K562 (cell line): ENCODE measurements at regions not wholly inside any gene's neighbourhood (a gene's known extent, or its start where the extent isn't known, plus 50 kb on each side); places are given as distances from the start of the nearest gene placed in this dataset.

Experiments used
- ATAC-seq: fragments of 200-7000 bp; cut with Tn5 transposase; 3 replicates; pipeline ENCODE4 v1.9.1; 2020; ENCODE audit warnings: moderate library complexity
- BruUV-seq: library from RNA; stranded (reverse); fragments of 400-500 nt; replicated peaks from 2 replicates; lab custom pipeline; 2021; lab: Mats Ljungman, UMichigan
- CTCF ChIA-PET: fragments of 300-600 bp; formaldehyde crosslinking; extraction: SDS; loops from one replicate; lab custom pipeline; 2021; ENCODE audit warnings: low intra/inter-chr PET ratio; lab: Yijun Ruan, JAX
- POLR2A ChIA-PET: fragments of 300-600, 350-650 bp; sonication (Branson Sonifier 250); formaldehyde crosslinking; extraction: SDS; loops from one replicate; lab custom pipeline; 2021; ENCODE audit warnings: antibody characterized with exemption, inconsistent platforms; lab: Yijun Ruan, JAX
- DNase-seq, 4 experiments: peaks; one replicate each; pipeline versions ENCODE4 v3.0.0 to v3.0.0-alpha.2; 2011 to 2018; ENCODE audit warnings: low spot score in 3 of 4, mixed read lengths in 3 of 4; ENCODE audit errors: extremely low read depth in 1 of 4
- FAIRE-seq: peaks from 2 replicates; lab custom pipeline; 2011; peaks lifted over from hg19 to GRCh38; lab: Jason Lieb, UNC
- H2AFZ ChIP-seq: 2 replicates; pipeline ENCODE4 v1.6.0; 2011; ENCODE audit warnings: low read depth, low read length, control low read depth, inconsistent platforms
- H3K27ac ChIP-seq: fragments of 200-600 bp; 3 replicates; pipeline ENCODE4 v1.8.0; 2011; ENCODE audit warnings: low read depth, mild to moderate bottlenecking, control low read depth, inconsistent platforms, low read length, moderate library complexity, mixed read lengths; ENCODE audit errors: extremely low read depth
- H3K27me3 ChIP-seq, 2 experiments: fragments of 300-600 bp in 1 of 2; 2 replicates in 1 of 2; 3 replicates in 1 of 2; pipeline versions ENCODE4 v1.6.0 to v1.8.0; 2011; ENCODE audit warnings: inconsistent platforms in 2 of 2, low read length in 2 of 2, mild to moderate bottlenecking in 1 of 2, mixed read lengths in 1 of 2, moderate library complexity in 1 of 2; ENCODE audit not compliant: control insufficient read depth in 2 of 2, insufficient read depth in 2 of 2
- H3K36me3 ChIP-seq: fragments of 300-600 bp; 3 replicates; pipeline ENCODE4 v1.8.0; 2011; ENCODE audit warnings: mild to moderate bottlenecking, low read length, inconsistent platforms; ENCODE audit not compliant: control insufficient read depth, insufficient read depth
- H3K4me1 ChIP-seq, 2 experiments: fragments of 200-600 bp in 1 of 2; replicated peaks in 1 of 2; 2 replicates in 1 of 2; 3 replicates in 1 of 2; pipeline versions ENCODE4 v1.5.1 to v1.8.0; 2011; ENCODE audit warnings: inconsistent platforms in 2 of 2, low read length in 2 of 2, mild to moderate bottlenecking in 1 of 2, mixed read lengths in 1 of 2, moderate library complexity in 1 of 2; ENCODE audit not compliant: control insufficient read depth in 2 of 2, insufficient read depth in 2 of 2
- H3K4me2 ChIP-seq: 2 replicates; pipeline ENCODE4 v1.6.1; 2011; ENCODE audit warnings: low read length, control low read depth, inconsistent platforms, mixed read lengths; ENCODE audit not compliant: insufficient read depth
- H3K4me3 ChIP-seq: fragments of 200-600 bp; sonication (generic), shearing (Covaris generic); 2 replicates; pipeline ENCODE4 v1.5.1; 2016; ENCODE audit warnings: control low read depth, inconsistent platforms
- H3K79me2 ChIP-seq: fragments of 200-600 bp; 3 replicates; pipeline ENCODE4 v1.8.0; 2011; ENCODE audit warnings: low read length, inconsistent platforms; ENCODE audit not compliant: control insufficient read depth, insufficient read depth
- H3K9ac ChIP-seq, 2 experiments: 2 replicates each; pipeline versions ENCODE4 v1.6.0 to v1.6.1; 2011; ENCODE audit warnings: low read depth in 2 of 2, low read length in 2 of 2, control low read depth in 1 of 2, inconsistent platforms in 1 of 2, mild to moderate bottlenecking in 1 of 2, mixed read lengths in 1 of 2; ENCODE audit not compliant: insufficient read depth in 1 of 2
- H3K9me1 ChIP-seq: one replicate; pipeline ENCODE4 v1.6.0; 2011; ENCODE audit warnings: inconsistent platforms, mild to moderate bottlenecking, low read length, moderate library complexity; ENCODE audit not compliant: control insufficient read depth, insufficient read depth
- H3K9me3 ChIP-seq: replicated peaks from 2 replicates; pipeline ENCODE4 v1.5.1; 2011; ENCODE audit warnings: low read depth, low read length, inconsistent platforms; ENCODE audit not compliant: control insufficient read depth, insufficient read depth
- H4K20me1 ChIP-seq: replicated peaks from 2 replicates; pipeline ENCODE4 v1.6.1; 2011; ENCODE audit warnings: low read length, inconsistent platforms, mixed read lengths; ENCODE audit not compliant: control insufficient read depth, insufficient read depth
- ARID3A ChIP-seq: IDR thresholded peaks from 2 replicates; pipeline ENCODE4 v1.6.1; 2012; ENCODE audit warnings: low read depth, low read length, improper control_type of control experiment, borderline replicate concordance
- DACH1 ChIP-seq: fragments of 450-650 bp; IDR thresholded peaks from 2 replicates; pipeline ENCODE4 v1.6.1; 2018; ENCODE audit not compliant: partially characterized antibody
- KAT2B ChIP-seq: IDR thresholded peaks from one replicate; pipeline ENCODE4 v1.6.1; 2012; ENCODE audit warnings: low read depth, mild to moderate bottlenecking, control low read depth, inconsistent platforms, low read length, moderate library complexity
- KDM2B ChIP-seq: fragments of 250-450 bp; sonication (Bioruptor Pico); IDR thresholded peaks from 2 replicates; pipeline ENCODE4 v1.8.0; 2021; ENCODE audit warnings: mild to moderate bottlenecking, moderate library complexity
- L3MBTL2 ChIP-seq: fragments of 450-650 bp; IDR thresholded peaks from 2 replicates; pipeline ENCODE4 v1.6.1; 2016; ENCODE audit warnings: mild to moderate bottlenecking, moderate library complexity
- NFATC3 ChIP-seq: fragments of 450-650 bp; IDR thresholded peaks from 2 replicates; pipeline ENCODE4 v1.6.1; 2017; ENCODE audit warnings: mild to moderate bottlenecking
- PHB2 ChIP-seq: fragments of 450-650 bp; IDR thresholded peaks from 2 replicates; pipeline ENCODE4 v1.6.1; 2017; ENCODE audit warnings: low read depth
- PPARD ChIP-seq: fragments of 250-450 bp; sonication (Bioruptor Pico); IDR thresholded peaks from 2 replicates; pipeline ENCODE4 v1.8.0; 2022; ENCODE audit warnings: inconsistent platforms, mild to moderate bottlenecking, moderate library complexity
- SMARCB1 ChIP-seq: IDR thresholded peaks from 2 replicates; pipeline ENCODE4 v1.6.1; 2011; ENCODE audit warnings: improper control_type of control experiment, low read depth; ENCODE audit not compliant: insufficient read length
- SOX6 ChIP-seq: fragments of 450-650 bp; IDR thresholded peaks from 2 replicates; pipeline ENCODE4 v1.6.1; 2014; ENCODE audit warnings: mild to moderate bottlenecking
- SRSF1 ChIP-seq: fragments of 200-400 bp; formaldehyde crosslinking; IDR thresholded peaks from 2 replicates; pipeline ENCODE4 v1.6.1; 2017; ENCODE audit warnings: mild to moderate bottlenecking, low read depth, low read length, moderate library complexity
- SUPT5H ChIP-seq: fragments of 450-650 bp; IDR thresholded peaks from 2 replicates; pipeline ENCODE4 v1.6.1; 2016
- U2AF2 ChIP-seq: fragments of 200-400 bp; formaldehyde crosslinking; optimal IDR thresholded peaks from 2 replicates; pipeline ENCODE3; 2017; ENCODE audit warnings: low read depth, mild to moderate bottlenecking, low read length
- ZFP30 ChIP-seq: fragments of 250-450 bp; sonication (Bioruptor Pico); IDR thresholded peaks from 2 replicates; pipeline ENCODE4 v1.8.0; 2022; ENCODE audit warnings: moderate library complexity, mild to moderate bottlenecking, inconsistent platforms, borderline replicate concordance
- ZNF445 ChIP-seq: fragments of 250-450 bp; sonication (Bioruptor Pico); IDR thresholded peaks from 2 replicates; pipeline ENCODE4 v1.4.0; 2020; ENCODE audit warnings: low read depth, mild to moderate bottlenecking, moderate library complexity
- ZNF639 ChIP-seq, 2 experiments: fragments of 200-800 bp in 1 of 2; sonication (Bioruptor generic) in 1 of 2; sonication (generic) in 1 of 2; formaldehyde crosslinking in 1 of 2; IDR thresholded peaks in 1 of 2; conservative IDR thresholded peaks in 1 of 2; 2 replicates each; pipeline versions ENCODE4 v1.5.0 to v1.6.1; 2016 to 2020; ENCODE audit warnings: missing compliant biosample characterization in 1 of 2, missing genetic modification characterization in 1 of 2, missing genetic modification reagents in 1 of 2
- WGBS: fragments of 100-300 bp; shearing (Covaris generic); methylation state at CpG from one replicate; pipeline ENCODE4 v1.1.6; 2016; ENCODE audit warnings: low coverage, mixed read lengths; ENCODE audit not compliant: insufficient coverage; ENCODE audit errors: missing lambda C conversion rate; 5-methylcytosine and 5-hydroxymethylcytosine counted together
- in situ Hi-C: fragments of 300-500 bp; cut with MboI; formaldehyde crosslinking; loops from 4 replicates; pipeline ENCODE4 v1.15.0; 2018; ENCODE audit warnings: inconsistent platforms, mixed read lengths
- intact Hi-C: fragments of 100-400 bp; cut with micrococcal nuclease; formaldehyde crosslinking; loops from 2 replicates; pipeline ENCODE4 v1.14.2; 2022

- Histone ChIP-seq H3K27me3 (no peaks in the 10 kb centered on the region), H3K27ac (no peak overlapping the region), H3K9me3 (no peaks in the 10 kb centered on the region), H3K4me1 (no peaks in the 10 kb centered on the region), H3K9ac (no peak overlapping the region), H3K79me2 (no peaks in the 10 kb centered on the region), H3K9me1 (no peaks in the 10 kb centered on the region), H4K20me1 (no peaks in the 10 kb centered on the region), H3K4me3 (no peak overlapping the region), H3K36me3 (no peaks in the 10 kb centered on the region), H3K4me2 (no peak overlapping the region), H2AFZ (no peak overlapping the region)
- in situ Hi-C loops (no loop called here), intact Hi-C loops (no loop called here)
- ChIA-PET CTCF (no interaction called here), POLR2A (no interaction called here)
- ATAC-seq (no peak), FAIRE-seq (no peak), DNase-seq (no peak)
- TF ChIP-seq NFATC3 (no peak), L3MBTL2 (no peak), KDM2B (CRISPR knock-in tag) (no peak), ZFP30 (CRISPR knock-in tag) (no peak), SUPT5H (no peak), SMARCB1 (no peak), PHB2 (no peak), SOX6 (no peak), ZNF445 (no peak), U2AF2 (no peak), ARID3A (no peak), DACH1 (no peak), ZNF639 (CRISPR knock-in tag; conservative IDR thresholded peaks at IDR 0.05 in 1 of 2, IDR thresholded peaks at IDR 0.05 in 1 of 2) (no peak), PPARD (CRISPR knock-in tag) (no peak), SRSF1 (no peak), KAT2B (no peak)
- WGBS: 5% methylated on average over 2 of the region's 2 CpGs
- BruUV-seq: no TSS peak
These were observed 349.5 kb downstream of the NDFIP2 start for GRCh38 chr13:79830426-79830825.
